ENCODE measurements at regions not wholly inside any gene's neighbourhood (a gene's known extent, or its start where the extent isn't known, plus 50 kb on each side); places are given as distances from the start of the nearest gene placed in this dataset.

GRCh38 chr14:34129927-34130552, 179.2 kb upstream of the EGLN3 start:
- Mint-ChIP-seq H3K27me3 (ENCODE audit: unreplicated experiment) (no peaks in the 10 kb centered on the region), H3K36me3 (ENCODE audit: unreplicated experiment) (no peaks in the 10 kb centered on the region), H3K9me3 (ENCODE audit: unreplicated experiment) (no peaks in the 10 kb centered on the region), H3K4me3 (ENCODE audit: unreplicated experiment) (no peak overlapping the region), H3K4me1 (ENCODE audit: low read depth, unreplicated experiment) (no peaks in the 10 kb centered on the region), H3K27ac (ENCODE audit: unreplicated experiment) (no peak overlapping the region)
- no peak for TF ChIP-seq CTCF (IDR thresholded peaks at IDR 0.05; ENCODE audit: partially characterized antibody, unreplicated experiment)
- no peak for DNase-seq

- no peak overlapping the region for H3K27ac Mint-ChIP-seq (ENCODE audit: unreplicated experiment)
- TF ChIP-seq CTCF (IDR thresholded peaks at IDR 0.05; ENCODE audit: partially characterized antibody, unreplicated experiment): no peak
- H3K4me3 Mint-ChIP-seq (ENCODE audit: unreplicated experiment): no peak overlapping the region
- no peak for DNase-seq
- H3K4me1 Mint-ChIP-seq (ENCODE audit: low read depth, unreplicated experiment): no peaks in the 10 kb centered on the region
- H3K36me3 Mint-ChIP-seq (ENCODE audit: unreplicated experiment): no peaks in the 10 kb centered on the region
- H3K27me3 Mint-ChIP-seq (ENCODE audit: unreplicated experiment): no peaks in the 10 kb centered on the region
- no peaks in the 10 kb centered on the region for H3K9me3 Mint-ChIP-seq (ENCODE audit: unreplicated experiment)
These were observed 177.8 kb upstream of the EGLN3 start for GRCh38 chr14:34128665-34129064.

GRCh38 chr14:34126586-34126985, 175.7 kb upstream of the EGLN3 start:
- H3K4me1 Mint-ChIP-seq (ENCODE audit: low read depth, unreplicated experiment): no peaks in the 10 kb centered on the region

GRCh38 chr14:34124585-34124984, 173.7 kb upstream of the EGLN3 start:
- H3K27ac Mint-ChIP-seq (ENCODE audit: unreplicated experiment): no peak overlapping the region
- no peak overlapping the region for H3K4me3 Mint-ChIP-seq (ENCODE audit: unreplicated experiment)
- H3K36me3 Mint-ChIP-seq (ENCODE audit: unreplicated experiment): no peaks in the 10 kb centered on the region
- TF ChIP-seq CTCF (IDR thresholded peaks at IDR 0.05; ENCODE audit: partially characterized antibody, unreplicated experiment): no peak
- DNase-seq: no peak
- no peaks in the 10 kb centered on the region for H3K4me1 Mint-ChIP-seq (ENCODE audit: low read depth, unreplicated experiment)
- no peaks in the 10 kb centered on the region for H3K27me3 Mint-ChIP-seq (ENCODE audit: unreplicated experiment)
- H3K9me3 Mint-ChIP-seq (ENCODE audit: unreplicated experiment): no peaks in the 10 kb centered on the region

More at GRCh38 chr14:34126586-34126985, 175.7 kb upstream of the EGLN3 start:
- DNase-seq: no peak
- Mint-ChIP-seq H3K4me3 (ENCODE audit: unreplicated experiment) (no peak overlapping the region), H3K9me3 (ENCODE audit: unreplicated experiment) (no peaks in the 10 kb centered on the region), H3K27me3 (ENCODE audit: unreplicated experiment) (no peaks in the 10 kb centered on the region), H3K27ac (ENCODE audit: unreplicated experiment) (no peak overlapping the region), H3K36me3 (ENCODE audit: unreplicated experiment) (no peaks in the 10 kb centered on the region)
- TF ChIP-seq CTCF (IDR thresholded peaks at IDR 0.05; ENCODE audit: partially characterized antibody, unreplicated experiment): no peak

GRCh38 chr14:34122650-34123049, 171.8 kb upstream of the EGLN3 start:
- no peaks in the 10 kb centered on the region for H3K4me1 Mint-ChIP-seq (ENCODE audit: low read depth, unreplicated experiment)
- no peaks in the 10 kb centered on the region for H3K9me3 Mint-ChIP-seq (ENCODE audit: unreplicated experiment)
- H3K27me3 Mint-ChIP-seq (ENCODE audit: unreplicated experiment): no peaks in the 10 kb centered on the region
- DNase-seq: no peak
- no peak overlapping the region for H3K4me3 Mint-ChIP-seq (ENCODE audit: unreplicated experiment)
- no peaks in the 10 kb centered on the region for H3K36me3 Mint-ChIP-seq (ENCODE audit: unreplicated experiment)
- no peak overlapping the region for H3K27ac Mint-ChIP-seq (ENCODE audit: unreplicated experiment)
- no peak for TF ChIP-seq CTCF (IDR thresholded peaks at IDR 0.05; ENCODE audit: partially characterized antibody, unreplicated experiment)
